PC-3 (cell line): ENCODE measurements at regions not wholly inside any gene's neighbourhood (a gene's known extent, or its start where the extent isn't known, plus 50 kb on each side); places are given as distances from the start of the nearest gene placed in this dataset.

ENCODE experiments used
- ATAC-seq: fragments of 200-7000 bp; cut with Tn5 transposase; 2 replicates; pipeline ENCODE4 v1.9.1; 2020; ENCODE audit warnings: mild to moderate bottlenecking, moderate library complexity
- BruUV-seq: library from RNA; stranded (reverse); fragments of 400-500 nt; replicated peaks from 2 replicates; lab custom pipeline; 2021; lab: Mats Ljungman, UMichigan
- CTCF ChIA-PET: fragments of 300-600 bp; sonication (Branson Sonifier 250); formaldehyde crosslinking; loops from one replicate; lab custom pipeline; 2022; ENCODE audit warnings: antibody characterized with exemption; lab: Charles Lee
- POLR2A ChIA-PET: fragments of 300-600 bp; sonication (Branson Sonifier 250); formaldehyde crosslinking; loops from one replicate; lab custom pipeline; 2022; ENCODE audit warnings: antibody characterized with exemption; ENCODE audit not compliant: unreplicated experiment; lab: Charles Lee
- DNase-seq: peaks from one replicate; pipeline ENCODE4 v3.0.0-alpha.2; 2015
- H2AFZ ChIP-seq: fragments of 300-600 bp; sonication (generic); 2 replicates; pipeline ENCODE4 v1.6.0; 2016; ENCODE audit warnings: antibody characterized with exemption, low read length
- H3F3A ChIP-seq: fragments of 300-600 bp; sonication (generic); one replicate; pipeline ENCODE4 v1.6.0; 2017; ENCODE audit warnings: antibody characterized with exemption, low read length, control low read depth, mild to moderate bottlenecking; ENCODE audit not compliant: unreplicated experiment
- H3K27ac ChIP-seq: fragments of 300-600 bp; sonication (generic); 2 replicates; pipeline ENCODE4 v1.5.1; 2016; ENCODE audit warnings: mild to moderate bottlenecking, low read length
- H3K27me3 ChIP-seq: fragments of 300-600 bp; sonication (generic); 2 replicates; pipeline ENCODE4 v1.6.1; 2016; ENCODE audit warnings: low read length, mixed read lengths
- H3K36me3 ChIP-seq: fragments of 300-600 bp; sonication (generic); 2 replicates; pipeline ENCODE4 v1.6.1; 2016; ENCODE audit warnings: low read depth, mixed run types, low read length, mixed read lengths
- H3K4me1 ChIP-seq: fragments of 300-600 bp; sonication (generic); 2 replicates; pipeline ENCODE4 v1.5.1; 2016; ENCODE audit warnings: low read length; ENCODE audit not compliant: insufficient read depth
- H3K4me2 ChIP-seq: fragments of 300-600 bp; sonication (generic); 2 replicates; pipeline ENCODE4 v1.6.0; 2016; ENCODE audit warnings: low read length
- H3K4me3 ChIP-seq: fragments of 300-600 bp; sonication (generic); 2 replicates; pipeline ENCODE4 v1.5.1; 2016; ENCODE audit warnings: mild to moderate bottlenecking, low read length, mixed read lengths
- H3K79me2 ChIP-seq: fragments of 300-600 bp; sonication (generic); 2 replicates; pipeline ENCODE4 v1.6.1; 2017; ENCODE audit warnings: low read length, mixed read lengths
- H3K9ac ChIP-seq: fragments of 300-600 bp; sonication (generic); 2 replicates; pipeline ENCODE4 v1.6.0; 2016; ENCODE audit warnings: mild to moderate bottlenecking, low read length
- H3K9me2 ChIP-seq: fragments of 300-600 bp; sonication (generic); replicated peaks from 2 replicates; pipeline ENCODE4 v1.6.1; 2016; ENCODE audit warnings: mixed run types, low read length, mixed read lengths
- H3K9me3 ChIP-seq: fragments of 300-600 bp; sonication (generic); 2 replicates; pipeline ENCODE4 v1.6.1; 2016; ENCODE audit warnings: low read length, mixed read lengths
- H4K20me1 ChIP-seq: fragments of 300-600 bp; sonication (generic); 2 replicates; pipeline ENCODE4 v1.6.1; 2016; ENCODE audit warnings: low read length, mixed read lengths
- CTCF ChIP-seq: fragments of 300-600 bp; sonication (generic); conservative IDR thresholded peaks from 2 replicates; pipeline ENCODE4 v1.5.1; 2017; ENCODE audit warnings: antibody characterized with exemption, low read depth, mild to moderate bottlenecking, low read length
- EZH2 ChIP-seq: fragments of 300-600 bp; sonication (generic); IDR thresholded peaks from one replicate; pipeline ENCODE4 v1.6.1; 2017; ENCODE audit warnings: antibody characterized with exemption, mild to moderate bottlenecking, low read length; ENCODE audit not compliant: unreplicated experiment
- EZH2phosphoT487 ChIP-seq: fragments of 300-600 bp; sonication (generic); IDR thresholded peaks from 2 replicates; pipeline ENCODE4 v1.6.1; 2018; ENCODE audit warnings: mild to moderate bottlenecking, antibody characterized with exemption, low read length, borderline replicate concordance
- intact Hi-C: fragments of 100-400 bp; cut with micrococcal nuclease; formaldehyde crosslinking; loops from 2 replicates; pipeline ENCODE4 v1.9.0; 2023

GRCh38 chr19:27793128-27793643 lies 1419.8 kb downstream of the UQCRFS1 start:
- peaks cover 16% of the 10 kb centered on the region; the same call in 1 of the 2 replicates for H4K20me1 ChIP-seq
- H3K27me3 ChIP-seq: no peaks in the 10 kb centered on the region
- H2AFZ ChIP-seq: peak overlapping the region; percentile 79
- H3K4me3 ChIP-seq: peak overlapping the region; percentile 77
- BruUV-seq: no TSS peak
- ChIA-PET POLR2A (no interaction called here), CTCF (no interaction called here)
- peak; percentile 89 for DNase-seq
- no peaks in the 10 kb centered on the region for H3K9me3 ChIP-seq
- H3K4me2 ChIP-seq: peak overlapping the region; percentile 91
- ATAC-seq: peak; percentile 90
- no peak for TF ChIP-seq EZH2
- no peaks in the 10 kb centered on the region for H3K36me3 ChIP-seq
- no peaks in the 10 kb centered on the region; the same call in 1 of the 2 replicates for H3K4me1 ChIP-seq
- intact Hi-C loops: no loop called here
- peak overlapping the region; percentile 87 for H3K9ac ChIP-seq
- H3K27ac ChIP-seq: peak overlapping the region; percentile 78
- H3F3A ChIP-seq: no peaks in the 10 kb centered on the region
- peaks cover 71% of the 10 kb centered on the region for H3K79me2 ChIP-seq
- H3K9me2 ChIP-seq: no peaks in the 10 kb centered on the region

DNA sequence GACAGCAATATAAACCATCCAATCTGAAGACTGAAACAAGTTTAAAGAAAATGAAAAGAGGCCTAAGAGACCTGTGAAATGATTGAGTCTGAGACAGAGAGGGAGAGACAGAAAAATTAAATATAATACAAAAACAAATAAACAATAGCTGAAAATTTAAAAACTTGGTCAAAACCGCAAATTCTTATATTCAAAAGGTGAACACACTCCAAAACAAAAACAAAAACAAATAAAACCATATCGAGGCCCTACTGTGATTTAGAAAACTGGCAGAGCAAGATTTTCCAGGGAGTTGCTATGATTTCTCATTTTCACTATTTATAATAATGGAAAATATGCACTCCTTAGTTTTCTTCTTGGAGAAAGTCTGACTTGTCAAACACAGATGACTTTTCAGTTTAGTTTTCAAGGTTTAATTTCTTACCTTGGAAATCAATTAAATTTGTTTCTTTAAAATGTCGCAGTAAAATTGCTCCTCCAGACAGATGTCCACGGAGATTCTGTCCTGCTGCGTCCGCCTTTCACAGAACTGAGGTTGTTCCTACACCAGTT lies 1420.3 kb downstream of the UQCRFS1 start:
- H3K79me2 ChIP-seq: peaks cover 75% of the 10 kb centered on the region
- H3K4me3 ChIP-seq: peak overlapping the region; percentile 77
- no peaks in the 10 kb centered on the region for H3K36me3 ChIP-seq
- no peak for TF ChIP-seq CTCF
- no peak for TF ChIP-seq EZH2phosphoT487
- no peak for TF ChIP-seq EZH2
- H3K27me3 ChIP-seq: no peaks in the 10 kb centered on the region
- TSS peak; percentile 50 for BruUV-seq
- no peak for ATAC-seq
- H3K4me2 ChIP-seq: peak overlapping the region; percentile 91
- H3K9me2 ChIP-seq: no peaks in the 10 kb centered on the region
- H2AFZ ChIP-seq: peak overlapping the region; percentile 72
- CTCF ChIA-PET: no interaction called here
- peaks cover 16% of the 10 kb centered on the region; the same call in 1 of the 2 replicates for H4K20me1 ChIP-seq
- intact Hi-C loops: no loop called here
- H3F3A ChIP-seq: no peaks in the 10 kb centered on the region
- peak overlapping the region; percentile 70 for H3K27ac ChIP-seq
- POLR2A ChIA-PET: no interaction called here
- no peaks in the 10 kb centered on the region; the same call in 1 of the 2 replicates for H3K4me1 ChIP-seq
- H3K9me3 ChIP-seq: no peaks in the 10 kb centered on the region
- DNase-seq: no peak
- peak overlapping the region; percentile 87 for H3K9ac ChIP-seq

DNA sequence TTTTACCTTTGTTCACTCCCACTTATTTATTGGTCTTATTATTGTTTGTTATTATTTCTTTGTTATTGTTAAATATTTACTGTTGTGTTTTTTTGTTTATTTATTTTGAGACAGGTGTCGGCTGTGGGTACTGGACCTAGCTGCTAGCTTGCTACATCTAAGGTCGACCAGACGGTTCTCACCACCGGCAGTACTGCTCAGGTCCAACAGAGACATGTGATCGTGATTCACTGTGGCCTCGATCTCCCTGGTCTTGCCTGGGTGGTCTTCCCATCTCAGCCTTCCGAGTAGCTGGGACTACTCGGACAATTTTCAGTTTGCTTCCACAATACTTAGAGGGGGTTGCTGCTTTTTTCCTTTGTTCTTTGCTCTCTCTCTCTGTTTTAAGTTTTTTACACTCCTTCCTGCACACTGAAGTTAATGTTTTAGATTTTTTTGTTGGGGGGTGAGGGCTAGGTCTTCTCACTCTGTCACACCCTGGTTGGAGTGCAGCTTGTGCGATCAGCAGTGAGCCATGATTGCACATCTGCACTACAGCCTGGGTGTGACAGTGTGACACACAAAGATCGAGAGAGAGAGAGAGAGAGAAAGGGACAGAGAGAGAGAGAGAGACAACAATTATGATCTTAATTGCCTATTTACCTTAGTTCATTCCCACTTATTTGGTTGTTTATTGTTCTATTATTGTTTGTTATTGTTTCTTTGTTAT lies 1432.4 kb downstream of the UQCRFS1 start:
- no TSS peak for BruUV-seq

More for the DNA sequence above, 1432.4 kb downstream of the UQCRFS1 start:
- ChIA-PET POLR2A (no interaction called here), CTCF (no interaction called here)
- H3K4me3 ChIP-seq: no peak overlapping the region
- peaks cover 4% of the 10 kb centered on the region; the same call in 1 of the 2 replicates for H3K36me3 ChIP-seq
- H2AFZ ChIP-seq: no peak overlapping the region
- ATAC-seq (no peak), DNase-seq (no peak)
- H3K9me3 ChIP-seq: no peaks in the 10 kb centered on the region
- no peaks in the 10 kb centered on the region for H3K27me3 ChIP-seq
- H3K4me1 ChIP-seq: no peaks in the 10 kb centered on the region
- no peak for TF ChIP-seq EZH2phosphoT487
- TF ChIP-seq EZH2: no peak
- TF ChIP-seq CTCF: no peak
- peaks cover 9% of the 10 kb centered on the region; the same call in 1 of the 2 replicates for H3K79me2 ChIP-seq
- no peak overlapping the region for H3K27ac ChIP-seq
- no peaks in the 10 kb centered on the region for H4K20me1 ChIP-seq
- no peaks in the 10 kb centered on the region for H3F3A ChIP-seq
- no peak overlapping the region for H3K4me2 ChIP-seq
- intact Hi-C loops: no loop called here
- H3K9me2 ChIP-seq: no peaks in the 10 kb centered on the region
- H3K9ac ChIP-seq: no peak overlapping the region
